ENCODE measurements at regions not wholly inside any gene's neighbourhood (a gene's known extent, or its start where the extent isn't known, plus 50 kb on each side); places are given as distances from the start of the nearest gene placed in this dataset.

GRCh38 chrX:22674932-22675331 is 324.8 kb upstream of the DDX53 start:
- RAD21 ChIA-PET (ENCODE audit: unreplicated experiment) = no interaction called here
- no peaks in the 10 kb centered on the region for H3K4me1 ChIP-seq (ENCODE audit: control insufficient read depth, insufficient read depth, low read length)
- CTCF ChIA-PET = no interaction called here

DNA sequence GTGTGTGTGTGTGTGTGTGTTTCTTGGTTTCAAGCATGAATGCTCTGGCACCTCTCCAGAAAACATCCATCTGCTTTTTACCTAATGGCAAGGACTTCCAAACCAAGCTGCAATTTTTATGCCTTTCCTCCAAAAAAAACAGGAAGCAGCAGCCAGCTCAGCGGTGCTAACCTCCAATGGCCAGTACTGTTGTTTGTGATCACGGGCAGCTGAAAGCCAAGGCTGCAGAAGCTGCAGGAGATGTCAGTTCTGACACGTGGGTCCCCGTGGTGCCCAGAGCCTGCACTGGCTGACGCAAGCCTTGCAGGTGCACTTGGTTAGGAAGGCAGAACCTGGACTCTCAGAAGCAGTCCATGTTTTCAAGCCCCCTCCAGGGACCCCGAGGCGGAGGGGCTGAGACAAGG is 313.6 kb upstream of the DDX53 start:
- in situ Hi-C loops (cut with MboI) (no loop called here), intact Hi-C loops (cut with micrococcal nuclease; ENCODE audit: unreplicated experiment) (no loop called here)
- Histone ChIP-seq H3K4me1 (ENCODE audit: control insufficient read depth, insufficient read depth, low read length) (no peaks in the 10 kb centered on the region), H3K4me3 (no peak overlapping the region), H4K20me1 (ENCODE audit: control insufficient read depth, insufficient read depth) (no peaks in the 10 kb centered on the region), H3K9me3 (replicated peaks; ENCODE audit: control insufficient read depth, insufficient read depth, low read length) (no peaks in the 10 kb centered on the region), H3K36me3 (ENCODE audit: control insufficient read depth in 2 of 2, insufficient read depth in 2 of 2, low read length in 1 of 2) (no peaks in the 10 kb centered on the region), H3K4me2 (ENCODE audit: control insufficient read depth, insufficient read depth) (no peak overlapping the region), H2AFZ (ENCODE audit: control insufficient read depth, low read depth, low read length) (no peak overlapping the region), H3K27ac (ENCODE audit: control insufficient read depth, insufficient read depth) (no peak overlapping the region), H3K9ac (ENCODE audit: control insufficient read depth, insufficient read depth, low read length) (no peak overlapping the region), H3K79me2 (ENCODE audit: control insufficient read depth, insufficient read depth, low read length) (no peaks in the 10 kb centered on the region), H3K27me3 (replicated peaks in 1 of 2; ENCODE audit: control insufficient read depth in 2 of 2, insufficient read depth in 2 of 2, low read length in 1 of 2) (no peaks in the 10 kb centered on the region; a peak in 1 of 4 replicates)
- no peak for TF ChIP-seq SIX5 (IDR thresholded peaks at IDR 0.05; ENCODE audit: low read depth, low read length, severe bottlenecking)
- no peak for TF ChIP-seq SPI1 (IDR thresholded peaks at IDR 0.05; ENCODE audit: borderline replicate concordance, insufficient read depth, low read depth, low read length)
- no peak for TF ChIP-seq CREM (IDR thresholded peaks at IDR 0.05; ENCODE audit: low read depth)
- TF ChIP-seq CBFB (IDR thresholded peaks at IDR 0.05; ENCODE audit: low read depth) = no peak
- TF ChIP-seq TARDBP (IDR thresholded peaks at IDR 0.05; ENCODE audit: borderline replicate concordance) = no peak
- no peak for TF ChIP-seq ASH2L (IDR thresholded peaks at IDR 0.05; ENCODE audit: borderline replicate concordance, low read depth)
- TF ChIP-seq ZNF24 (IDR thresholded peaks at IDR 0.05) = no peak
- no peak for TF ChIP-seq KAT2A (conservative IDR thresholded peaks at IDR 0.05; ENCODE audit: control insufficient read depth, low read depth, low read length)
- TF ChIP-seq EP300 (IDR thresholded peaks at IDR 0.05; ENCODE audit: borderline replicate concordance in 1 of 2, control insufficient read depth in 1 of 2, low read depth in 2 of 2, low read length in 2 of 2) = no peak
- TF ChIP-seq ZZZ3 (IDR thresholded peaks at IDR 0.05; ENCODE audit: control insufficient read depth, insufficient read length, low read depth) = no peak
- RAD21 ChIA-PET (ENCODE audit: unreplicated experiment) = no interaction called here
- WGBS (ENCODE audit: insufficient coverage, insufficient replicate concordance, low lambda C conversion rate, missing lambda C conversion rate) = 13% methylated on average over 7 of the region's 7 CpGs
- CTCF ChIA-PET = interaction anchor here (1.2 kb wide), 1 partner anchor 62 kb away, joined by 4 read pairs; no protein-coding TSS in a partner anchor
- no TSS peak for BruUV-seq (replicated peaks)
- DNase-seq (ENCODE audit: low read depth, low spot score) (no peak), ATAC-seq (no peak), FAIRE-seq (no peak)
- POLR2A ChIA-PET = no interaction called here
- SMC1A ChIA-PET (ENCODE audit: uncharacterized antibody, unreplicated experiment) = interaction anchor here (0.6 to 1.2 kb wide), 3 partner anchors 19 to 551 kb away, joined by 3 read pairs; no protein-coding TSS in a partner anchor

More at GRCh38 chrX:22674932-22675331, 324.8 kb upstream of the DDX53 start:
- H3K9ac ChIP-seq (ENCODE audit: control insufficient read depth, insufficient read depth, low read length) = no peak overlapping the region
- H4K20me1 ChIP-seq (ENCODE audit: control insufficient read depth, insufficient read depth) = no peaks in the 10 kb centered on the region
- in situ Hi-C loops (cut with MboI) = no loop called here
- H2AFZ ChIP-seq (ENCODE audit: control insufficient read depth, low read depth, low read length) = no peak overlapping the region
- ChIA-PET SMC1A (ENCODE audit: uncharacterized antibody, unreplicated experiment) (no interaction called here), POLR2A (no interaction called here)
- TF ChIP-seq, protein P1, sequence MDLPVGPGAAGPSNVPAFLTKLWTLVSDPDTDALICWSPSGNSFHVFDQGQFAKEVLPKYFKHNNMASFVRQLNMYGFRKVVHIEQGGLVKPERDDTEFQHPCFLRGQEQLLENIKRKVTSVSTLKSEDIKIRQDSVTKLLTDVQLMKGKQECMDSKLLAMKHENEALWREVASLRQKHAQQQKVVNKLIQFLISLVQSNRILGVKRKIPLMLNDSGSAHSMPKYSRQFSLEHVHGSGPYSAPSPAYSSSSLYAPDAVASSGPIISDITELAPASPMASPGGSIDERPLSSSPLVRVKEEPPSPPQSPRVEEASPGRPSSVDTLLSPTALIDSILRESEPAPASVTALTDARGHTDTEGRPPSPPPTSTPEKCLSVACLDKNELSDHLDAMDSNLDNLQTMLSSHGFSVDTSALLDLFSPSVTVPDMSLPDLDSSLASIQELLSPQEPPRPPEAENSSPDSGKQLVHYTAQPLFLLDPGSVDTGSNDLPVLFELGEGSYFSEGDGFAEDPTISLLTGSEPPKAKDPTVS (IDR thresholded peaks at IDR 0.05; ENCODE audit: low read depth, low read length) = no peak
- no peak for TF ChIP-seq ZBED1 (IDR thresholded peaks at IDR 0.05; ENCODE audit: borderline replicate concordance)
- no peak for TF ChIP-seq CBX3 (IDR thresholded peaks at IDR 0.05; ENCODE audit: borderline replicate concordance, low read depth)
- TF ChIP-seq JUND (IDR thresholded peaks at IDR 0.05; ENCODE audit: low read depth, low read length) = no peak
- H3K36me3 ChIP-seq (ENCODE audit: control insufficient read depth in 2 of 2, insufficient read depth in 2 of 2, low read length in 1 of 2) = no peaks in the 10 kb centered on the region
- no peak overlapping the region for H3K27ac ChIP-seq (ENCODE audit: control insufficient read depth, insufficient read depth)
- DNase-seq (ENCODE audit: low read depth, low spot score) = no peak
- ATAC-seq = no peak
- no peaks in the 10 kb centered on the region for H3K79me2 ChIP-seq (ENCODE audit: control insufficient read depth, insufficient read depth, low read length)
- H3K4me2 ChIP-seq (ENCODE audit: control insufficient read depth, insufficient read depth) = no peak overlapping the region
- intact Hi-C loops (cut with micrococcal nuclease; ENCODE audit: unreplicated experiment) = no loop called here
- FAIRE-seq = no peak
- no peak overlapping the region for H3K4me3 ChIP-seq
- 0% methylated on average over 3 of the region's 3 CpGs for WGBS (ENCODE audit: insufficient coverage, insufficient replicate concordance, low lambda C conversion rate, missing lambda C conversion rate)
- BruUV-seq (replicated peaks) = no TSS peak
- no peaks in the 10 kb centered on the region for H3K27me3 ChIP-seq (replicated peaks in 1 of 2; ENCODE audit: control insufficient read depth in 2 of 2, insufficient read depth in 2 of 2, low read length in 1 of 2)
- no peaks in the 10 kb centered on the region; the same call in 2 of the 3 replicates for H3K9me3 ChIP-seq (replicated peaks; ENCODE audit: control insufficient read depth, insufficient read depth, low read length)
